ENCODE measurements at regions not wholly inside any gene's neighbourhood (a gene's known extent, or its start where the extent isn't known, plus 50 kb on each side); places are given as distances from the start of the nearest gene placed in this dataset.

- TF ChIP-seq, protein P1, sequence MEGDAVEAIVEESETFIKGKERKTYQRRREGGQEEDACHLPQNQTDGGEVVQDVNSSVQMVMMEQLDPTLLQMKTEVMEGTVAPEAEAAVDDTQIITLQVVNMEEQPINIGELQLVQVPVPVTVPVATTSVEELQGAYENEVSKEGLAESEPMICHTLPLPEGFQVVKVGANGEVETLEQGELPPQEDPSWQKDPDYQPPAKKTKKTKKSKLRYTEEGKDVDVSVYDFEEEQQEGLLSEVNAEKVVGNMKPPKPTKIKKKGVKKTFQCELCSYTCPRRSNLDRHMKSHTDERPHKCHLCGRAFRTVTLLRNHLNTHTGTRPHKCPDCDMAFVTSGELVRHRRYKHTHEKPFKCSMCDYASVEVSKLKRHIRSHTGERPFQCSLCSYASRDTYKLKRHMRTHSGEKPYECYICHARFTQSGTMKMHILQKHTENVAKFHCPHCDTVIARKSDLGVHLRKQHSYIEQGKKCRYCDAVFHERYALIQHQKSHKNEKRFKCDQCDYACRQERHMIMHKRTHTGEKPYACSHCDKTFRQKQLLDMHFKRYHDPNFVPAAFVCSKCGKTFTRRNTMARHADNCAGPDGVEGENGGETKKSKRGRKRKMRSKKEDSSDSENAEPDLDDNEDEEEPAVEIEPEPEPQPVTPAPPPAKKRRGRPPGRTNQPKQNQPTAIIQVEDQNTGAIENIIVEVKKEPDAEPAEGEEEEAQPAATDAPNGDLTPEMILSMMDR (IDR thresholded peaks at IDR 0.05; ENCODE audit: unreplicated experiment), result no peak
- no peaks in the 10 kb centered on the region for H3K9me3 Mint-ChIP-seq (ENCODE audit: low read depth)
- DNase-seq (ENCODE audit: low spot score, unreplicated experiment), result no peak
- H3K36me3 Mint-ChIP-seq (ENCODE audit: insufficient read depth), result no peaks in the 10 kb centered on the region
- no peak overlapping the region for H3K4me3 Mint-ChIP-seq (ENCODE audit: low read depth)
- no peaks in the 10 kb centered on the region for H3K4me1 Mint-ChIP-seq (ENCODE audit: low read depth)
- no peak overlapping the region for H3K27ac Mint-ChIP-seq
- no peaks in the 10 kb centered on the region for H3K27me3 Mint-ChIP-seq
Measured at GRCh38 chr4:144209491-144209890, 69.0 kb upstream of the GYPA start.

DNA sequence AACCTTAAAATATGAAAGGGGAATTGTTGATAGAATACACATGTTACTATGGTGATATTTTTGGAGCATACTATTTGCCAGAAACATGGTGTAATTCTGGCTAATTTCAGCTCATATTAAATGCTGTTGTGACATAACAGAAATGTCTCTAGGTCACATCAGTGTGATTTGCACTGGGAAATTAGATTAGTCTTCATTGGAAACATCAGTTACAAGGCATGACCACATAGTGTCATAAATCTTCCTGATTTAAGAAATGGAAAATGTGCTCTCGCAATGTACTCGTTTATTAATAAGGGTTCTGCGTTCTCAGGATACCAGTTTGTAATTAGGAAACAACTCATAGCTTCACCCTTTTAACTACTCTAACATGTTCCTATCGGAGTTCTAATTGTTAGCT, 72.9 kb upstream of the GYPA start:
- Mint-ChIP-seq H3K4me1 (ENCODE audit: low read depth) (no peaks in the 10 kb centered on the region), H3K36me3 (ENCODE audit: insufficient read depth) (no peaks in the 10 kb centered on the region), H3K27ac (no peak overlapping the region), H3K27me3 (no peaks in the 10 kb centered on the region), H3K4me3 (ENCODE audit: low read depth) (no peak overlapping the region), H3K9me3 (ENCODE audit: low read depth) (peaks cover 3% of the 10 kb centered on the region)
- TF ChIP-seq, protein P1 (IDR thresholded peaks at IDR 0.05; ENCODE audit: unreplicated experiment), result no peak
- no peak for DNase-seq (ENCODE audit: low spot score, unreplicated experiment)

DNA sequence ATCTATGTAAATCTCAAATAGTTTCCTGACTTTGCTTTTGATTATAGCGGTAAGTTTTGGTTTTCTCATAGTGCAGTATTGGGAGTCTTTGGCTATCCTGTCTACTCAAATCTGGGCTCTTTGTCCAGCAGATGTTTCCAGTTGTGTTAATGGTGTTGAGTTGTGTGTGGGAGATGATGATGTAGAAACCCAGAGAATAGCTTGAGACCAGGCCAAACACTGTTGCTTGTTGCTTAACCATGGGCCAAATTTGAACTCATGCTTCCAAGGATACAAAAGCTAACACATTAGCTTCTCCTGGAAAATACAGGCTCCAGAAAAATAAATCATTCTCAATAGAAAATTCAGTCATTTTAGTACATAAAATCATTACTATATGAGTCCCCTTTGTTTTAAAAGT, 82.6 kb upstream of the GYPA start:
- Mint-ChIP-seq H3K27me3 (no peaks in the 10 kb centered on the region), H3K36me3 (ENCODE audit: insufficient read depth) (no peaks in the 10 kb centered on the region), H3K9me3 (ENCODE audit: low read depth) (no peaks in the 10 kb centered on the region), H3K4me1 (ENCODE audit: low read depth) (no peaks in the 10 kb centered on the region), H3K4me3 (ENCODE audit: low read depth) (no peak overlapping the region), H3K27ac (no peak overlapping the region)
- DNase-seq (ENCODE audit: low spot score, unreplicated experiment), result no peak
- TF ChIP-seq, protein P1 (IDR thresholded peaks at IDR 0.05; ENCODE audit: unreplicated experiment), result no peak

DNA sequence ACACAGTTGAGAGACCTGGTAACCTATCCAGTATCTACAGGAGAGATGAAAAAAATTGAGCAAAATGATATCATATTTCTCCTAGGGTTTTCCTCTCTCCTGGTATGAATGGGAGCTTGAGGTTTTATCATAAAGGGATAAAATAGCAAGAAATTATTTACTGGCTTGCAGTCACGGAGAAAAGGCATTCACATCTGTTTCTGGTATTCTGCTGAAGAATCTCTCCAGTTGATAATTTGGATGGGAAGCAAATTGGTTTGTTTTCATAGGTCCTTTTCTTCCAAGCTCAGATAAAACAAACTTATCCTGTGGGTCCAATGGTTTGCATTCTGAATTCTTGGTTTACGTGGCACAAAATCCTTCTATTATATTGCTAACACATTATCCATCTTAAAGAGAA, 83.1 kb upstream of the GYPA start:
- Mint-ChIP-seq H3K4me1 (ENCODE audit: low read depth) (no peaks in the 10 kb centered on the region), H3K9me3 (ENCODE audit: low read depth) (no peaks in the 10 kb centered on the region), H3K36me3 (ENCODE audit: insufficient read depth) (no peaks in the 10 kb centered on the region), H3K4me3 (ENCODE audit: low read depth) (no peak overlapping the region), H3K27me3 (no peaks in the 10 kb centered on the region), H3K27ac (no peak overlapping the region)
- no peak for DNase-seq (ENCODE audit: low spot score, unreplicated experiment)
- TF ChIP-seq, protein P1 (IDR thresholded peaks at IDR 0.05; ENCODE audit: unreplicated experiment), result no peak

DNA sequence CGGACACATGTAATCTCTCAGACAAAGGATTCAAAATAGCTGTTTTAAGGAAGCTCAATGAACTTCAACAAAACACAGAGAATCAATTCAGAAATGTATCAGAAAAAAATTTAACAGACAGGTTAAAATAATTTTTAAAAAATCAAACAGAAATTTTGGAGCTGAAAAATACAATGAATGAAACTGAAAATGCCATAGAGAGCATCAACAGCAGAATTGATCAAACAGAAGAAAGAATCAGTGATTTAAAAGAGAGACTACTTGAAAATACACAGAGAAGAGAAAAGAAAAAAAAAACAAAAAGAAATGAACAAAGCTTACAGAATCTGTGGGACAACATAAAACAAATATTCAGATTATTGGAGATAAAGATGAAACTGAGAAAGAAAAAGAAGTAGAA, 118.8 kb upstream of the GYPA start:
- Mint-ChIP-seq H3K36me3 (ENCODE audit: insufficient read depth) (no peaks in the 10 kb centered on the region), H3K27ac (no peak overlapping the region), H3K4me1 (ENCODE audit: low read depth) (no peaks in the 10 kb centered on the region), H3K27me3 (no peaks in the 10 kb centered on the region), H3K9me3 (ENCODE audit: low read depth) (peaks cover 3% of the 10 kb centered on the region), H3K4me3 (ENCODE audit: low read depth) (no peak overlapping the region)
- TF ChIP-seq, protein P1 (IDR thresholded peaks at IDR 0.05; ENCODE audit: unreplicated experiment), result no peak
- no peak for DNase-seq (ENCODE audit: low spot score, unreplicated experiment)

Data from progenitor cell of endocrine pancreas (in vitro differentiated cells).